ENCODE measurements at regions not wholly inside any gene's neighbourhood (a gene's known extent, or its start where the extent isn't known, plus 50 kb on each side); places are given as distances from the start of the nearest gene placed in this dataset.

- DNase-seq, result no peak
These were observed 65.2 kb upstream of the FSHB start for GRCh38 chr11:30165652-30166051.

- no peak for DNase-seq
These were observed 59.2 kb upstream of the FSHB start for GRCh38 chr11:30171661-30172060.

- DNase-seq, result no peak
These were observed 58.7 kb upstream of the FSHB start for GRCh38 chr11:30172158-30172557.

- peak; percentile 43 for DNase-seq
These were observed 57.9 kb upstream of the FSHB start for GRCh38 chr11:30172883-30173311.

- DNase-seq, result no peak
These were observed 56.4 kb upstream of the FSHB start for GRCh38 chr11:30174265-30175020.
